PC-3 (cell line): ENCODE measurements at regions not wholly inside any gene's neighbourhood (a gene's known extent, or its start where the extent isn't known, plus 50 kb on each side); places are given as distances from the start of the nearest gene placed in this dataset.
A peak's percentile ranks its signal among the peaks of the same experiment; 100 is the strongest.

Source experiments
- ATAC-seq: fragments of 200-7000 bp; cut with Tn5 transposase; 2 replicates; pipeline ENCODE4 v1.9.1; 2020; ENCODE audit warnings: mild to moderate bottlenecking, moderate library complexity
- BruUV-seq: library from RNA; stranded (reverse); fragments of 400-500 nt; replicated peaks from 2 replicates; lab custom pipeline; 2021; lab: Mats Ljungman, UMichigan
- CTCF ChIA-PET: fragments of 300-600 bp; sonication (Branson Sonifier 250); formaldehyde crosslinking; loops from one replicate; lab custom pipeline; 2022; ENCODE audit warnings: antibody characterized with exemption; lab: Charles Lee
- POLR2A ChIA-PET: fragments of 300-600 bp; sonication (Branson Sonifier 250); formaldehyde crosslinking; loops from one replicate; lab custom pipeline; 2022; ENCODE audit warnings: antibody characterized with exemption; ENCODE audit not compliant: unreplicated experiment; lab: Charles Lee
- DNase-seq: peaks from one replicate; pipeline ENCODE4 v3.0.0-alpha.2; 2015
- H2AFZ ChIP-seq: fragments of 300-600 bp; sonication (generic); 2 replicates; pipeline ENCODE4 v1.6.0; 2016; ENCODE audit warnings: antibody characterized with exemption, low read length
- H3F3A ChIP-seq: fragments of 300-600 bp; sonication (generic); one replicate; pipeline ENCODE4 v1.6.0; 2017; ENCODE audit warnings: antibody characterized with exemption, low read length, control low read depth, mild to moderate bottlenecking; ENCODE audit not compliant: unreplicated experiment
- H3K27ac ChIP-seq: fragments of 300-600 bp; sonication (generic); 2 replicates; pipeline ENCODE4 v1.5.1; 2016; ENCODE audit warnings: mild to moderate bottlenecking, low read length
- H3K27me3 ChIP-seq: fragments of 300-600 bp; sonication (generic); 2 replicates; pipeline ENCODE4 v1.6.1; 2016; ENCODE audit warnings: low read length, mixed read lengths
- H3K36me3 ChIP-seq: fragments of 300-600 bp; sonication (generic); 2 replicates; pipeline ENCODE4 v1.6.1; 2016; ENCODE audit warnings: low read depth, mixed run types, low read length, mixed read lengths
- H3K4me1 ChIP-seq: fragments of 300-600 bp; sonication (generic); 2 replicates; pipeline ENCODE4 v1.5.1; 2016; ENCODE audit warnings: low read length; ENCODE audit not compliant: insufficient read depth
- H3K4me2 ChIP-seq: fragments of 300-600 bp; sonication (generic); 2 replicates; pipeline ENCODE4 v1.6.0; 2016; ENCODE audit warnings: low read length
- H3K4me3 ChIP-seq: fragments of 300-600 bp; sonication (generic); 2 replicates; pipeline ENCODE4 v1.5.1; 2016; ENCODE audit warnings: mild to moderate bottlenecking, low read length, mixed read lengths
- H3K79me2 ChIP-seq: fragments of 300-600 bp; sonication (generic); 2 replicates; pipeline ENCODE4 v1.6.1; 2017; ENCODE audit warnings: low read length, mixed read lengths
- H3K9ac ChIP-seq: fragments of 300-600 bp; sonication (generic); 2 replicates; pipeline ENCODE4 v1.6.0; 2016; ENCODE audit warnings: mild to moderate bottlenecking, low read length
- H3K9me2 ChIP-seq: fragments of 300-600 bp; sonication (generic); replicated peaks from 2 replicates; pipeline ENCODE4 v1.6.1; 2016; ENCODE audit warnings: mixed run types, low read length, mixed read lengths
- H3K9me3 ChIP-seq: fragments of 300-600 bp; sonication (generic); 2 replicates; pipeline ENCODE4 v1.6.1; 2016; ENCODE audit warnings: low read length, mixed read lengths
- H4K20me1 ChIP-seq: fragments of 300-600 bp; sonication (generic); 2 replicates; pipeline ENCODE4 v1.6.1; 2016; ENCODE audit warnings: low read length, mixed read lengths
- EZH2 ChIP-seq: fragments of 300-600 bp; sonication (generic); IDR thresholded peaks from one replicate; pipeline ENCODE4 v1.6.1; 2017; ENCODE audit warnings: antibody characterized with exemption, mild to moderate bottlenecking, low read length; ENCODE audit not compliant: unreplicated experiment
- EZH2phosphoT487 ChIP-seq: fragments of 300-600 bp; sonication (generic); IDR thresholded peaks from 2 replicates; pipeline ENCODE4 v1.6.1; 2018; ENCODE audit warnings: mild to moderate bottlenecking, antibody characterized with exemption, low read length, borderline replicate concordance
- intact Hi-C: fragments of 100-400 bp; cut with micrococcal nuclease; formaldehyde crosslinking; loops from 2 replicates; pipeline ENCODE4 v1.9.0; 2023
- TF ChIP-seq, protein P1 (sequence below): fragments of 300-600 bp; sonication (generic); conservative IDR thresholded peaks from 2 replicates; pipeline ENCODE4 v1.5.1; 2017; ENCODE audit warnings: antibody characterized with exemption, low read depth, mild to moderate bottlenecking, low read length

DNA sequence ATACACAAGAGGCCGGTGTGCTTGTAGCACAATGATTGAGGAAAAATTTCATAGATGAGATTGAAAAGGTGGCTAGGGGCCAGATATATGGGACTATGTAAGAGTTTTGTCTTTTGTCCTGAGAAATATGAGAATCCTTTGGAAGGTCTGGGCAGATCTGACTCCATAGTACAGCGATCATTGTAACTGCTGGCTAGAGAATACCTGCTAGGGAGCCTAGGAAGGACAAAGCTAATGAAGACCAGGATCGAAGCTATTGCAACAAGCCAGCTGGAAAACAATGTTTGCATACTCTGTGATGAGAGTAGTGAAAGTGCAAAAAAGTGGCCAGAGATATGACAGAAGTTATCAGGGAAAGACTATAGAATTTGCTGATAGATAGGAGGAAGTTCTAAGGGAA lies 537.6 kb downstream of the C12orf50 start:
- H3K36me3 ChIP-seq: no peaks in the 10 kb centered on the region
- no peak for ATAC-seq
- H3K4me2 ChIP-seq: no peak overlapping the region
- POLR2A ChIA-PET: no interaction called here
- no peaks in the 10 kb centered on the region for H4K20me1 ChIP-seq
- no peak for DNase-seq
- H3K9me3 ChIP-seq: no peaks in the 10 kb centered on the region
- no peaks in the 10 kb centered on the region for H3K79me2 ChIP-seq
- H3K27me3 ChIP-seq: no peaks in the 10 kb centered on the region
- H3K9ac ChIP-seq: no peak overlapping the region
- H2AFZ ChIP-seq: no peak overlapping the region
- H3K4me1 ChIP-seq: no peaks in the 10 kb centered on the region
- H3K27ac ChIP-seq: no peak overlapping the region
- H3F3A ChIP-seq: no peaks in the 10 kb centered on the region
- no TSS peak for BruUV-seq
- no peaks in the 10 kb centered on the region for H3K9me2 ChIP-seq
- CTCF ChIA-PET: no interaction called here
- TF ChIP-seq, protein P1, sequence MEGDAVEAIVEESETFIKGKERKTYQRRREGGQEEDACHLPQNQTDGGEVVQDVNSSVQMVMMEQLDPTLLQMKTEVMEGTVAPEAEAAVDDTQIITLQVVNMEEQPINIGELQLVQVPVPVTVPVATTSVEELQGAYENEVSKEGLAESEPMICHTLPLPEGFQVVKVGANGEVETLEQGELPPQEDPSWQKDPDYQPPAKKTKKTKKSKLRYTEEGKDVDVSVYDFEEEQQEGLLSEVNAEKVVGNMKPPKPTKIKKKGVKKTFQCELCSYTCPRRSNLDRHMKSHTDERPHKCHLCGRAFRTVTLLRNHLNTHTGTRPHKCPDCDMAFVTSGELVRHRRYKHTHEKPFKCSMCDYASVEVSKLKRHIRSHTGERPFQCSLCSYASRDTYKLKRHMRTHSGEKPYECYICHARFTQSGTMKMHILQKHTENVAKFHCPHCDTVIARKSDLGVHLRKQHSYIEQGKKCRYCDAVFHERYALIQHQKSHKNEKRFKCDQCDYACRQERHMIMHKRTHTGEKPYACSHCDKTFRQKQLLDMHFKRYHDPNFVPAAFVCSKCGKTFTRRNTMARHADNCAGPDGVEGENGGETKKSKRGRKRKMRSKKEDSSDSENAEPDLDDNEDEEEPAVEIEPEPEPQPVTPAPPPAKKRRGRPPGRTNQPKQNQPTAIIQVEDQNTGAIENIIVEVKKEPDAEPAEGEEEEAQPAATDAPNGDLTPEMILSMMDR: no peak
- TF ChIP-seq EZH2 (no peak), EZH2phosphoT487 (no peak)
- no peak overlapping the region for H3K4me3 ChIP-seq
- intact Hi-C loops: no loop called here

DNA sequence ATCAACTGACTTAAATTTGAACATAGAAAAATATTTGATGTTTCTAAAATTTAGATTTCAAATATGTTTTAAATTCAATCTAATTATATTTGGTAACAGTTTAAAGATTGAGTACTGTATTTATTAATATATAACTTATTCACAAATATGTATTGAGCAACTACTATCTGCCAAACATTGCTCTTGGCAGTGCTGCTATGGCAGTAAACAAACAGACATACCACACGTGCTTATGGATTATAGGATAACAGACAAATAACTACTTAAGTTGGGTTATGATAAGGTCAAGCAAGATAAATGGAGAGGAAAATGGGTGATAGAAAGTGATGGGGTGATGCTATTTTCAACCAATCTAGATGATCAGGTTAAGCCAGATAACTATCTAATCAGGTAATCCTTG lies 538.1 kb downstream of the C12orf50 start:
- Histone ChIP-seq H3K9ac (no peak overlapping the region), H3K4me2 (no peak overlapping the region), H3K9me3 (no peaks in the 10 kb centered on the region), H3F3A (no peaks in the 10 kb centered on the region), H3K27ac (no peak overlapping the region), H3K4me1 (no peaks in the 10 kb centered on the region), H3K9me2 (no peaks in the 10 kb centered on the region), H3K79me2 (no peaks in the 10 kb centered on the region), H3K36me3 (no peaks in the 10 kb centered on the region), H3K27me3 (no peaks in the 10 kb centered on the region), H3K4me3 (no peak overlapping the region), H2AFZ (no peak overlapping the region), H4K20me1 (no peaks in the 10 kb centered on the region)
- CTCF ChIA-PET: no interaction called here
- DNase-seq (no peak), ATAC-seq (no peak)
- TF ChIP-seq EZH2phosphoT487 (no peak), EZH2 (no peak)
- TF ChIP-seq, protein P1: no peak
- POLR2A ChIA-PET: no interaction called here
- no TSS peak for BruUV-seq
- intact Hi-C loops: no loop called here

GRCh38 chr12:87469295-87469694 lies 559.9 kb downstream of the C12orf50 start:
- no peak overlapping the region for H3K4me2 ChIP-seq
- no peaks in the 10 kb centered on the region for H3K9me2 ChIP-seq
- no peaks in the 10 kb centered on the region for H3F3A ChIP-seq
- no peak overlapping the region for H2AFZ ChIP-seq
- POLR2A ChIA-PET: interaction anchor here (0.6 kb wide), 1 partner anchor 45 kb away, joined by 3 read pairs; no protein-coding TSS in a partner anchor
- BruUV-seq: no TSS peak
- H3K4me3 ChIP-seq: no peak overlapping the region
- H3K36me3 ChIP-seq: no peaks in the 10 kb centered on the region
- TF ChIP-seq, protein P1: no peak
- TF ChIP-seq EZH2 (no peak), EZH2phosphoT487 (no peak)
- H3K27me3 ChIP-seq: no peaks in the 10 kb centered on the region
- no peaks in the 10 kb centered on the region for H3K9me3 ChIP-seq
- H4K20me1 ChIP-seq: no peaks in the 10 kb centered on the region
- DNase-seq (peak; percentile 14), ATAC-seq (peak; percentile 55; the same call in 1 of the 2 replicates)
- no peak overlapping the region for H3K27ac ChIP-seq
- H3K4me1 ChIP-seq: no peaks in the 10 kb centered on the region
- H3K9ac ChIP-seq: no peak overlapping the region
- CTCF ChIA-PET: no interaction called here
- intact Hi-C loops: no loop called here
- no peaks in the 10 kb centered on the region for H3K79me2 ChIP-seq
